IPS-18a (cell line): ENCODE measurements at regions not wholly inside any gene's neighbourhood (a gene's known extent, or its start where the extent isn't known, plus 50 kb on each side); places are given as distances from the start of the nearest gene placed in this dataset.

ENCODE experiments used
- H3K27ac ChIP-seq: one replicate; pipeline ENCODE4 v1.5.1; 2013; ENCODE audit warnings: low read length
- H3K27me3 ChIP-seq: one replicate; pipeline ENCODE4 v1.6.1; 2013; ENCODE audit warnings: mild to moderate bottlenecking, low read length; ENCODE audit not compliant: control insufficient read depth, insufficient read depth
- H3K36me3 ChIP-seq: one replicate; pipeline ENCODE4 v1.6.1; 2013; ENCODE audit warnings: low read depth, low read length; ENCODE audit not compliant: control insufficient read depth
- H3K4me1 ChIP-seq: one replicate; pipeline ENCODE4 v1.6.1; 2013; ENCODE audit warnings: low read depth, low read length; ENCODE audit not compliant: control insufficient read depth
- H3K4me3 ChIP-seq: one replicate; pipeline ENCODE4 v1.5.1; 2013; ENCODE audit warnings: low read length
- H3K9ac ChIP-seq: one replicate; pipeline ENCODE4 v1.6.1; 2013; ENCODE audit warnings: mild to moderate bottlenecking, low read length, moderate library complexity
- H3K9me3 ChIP-seq: one replicate; pipeline ENCODE4 v1.6.1; 2013; ENCODE audit warnings: low read depth, low read length; ENCODE audit not compliant: control insufficient read depth

DNA sequence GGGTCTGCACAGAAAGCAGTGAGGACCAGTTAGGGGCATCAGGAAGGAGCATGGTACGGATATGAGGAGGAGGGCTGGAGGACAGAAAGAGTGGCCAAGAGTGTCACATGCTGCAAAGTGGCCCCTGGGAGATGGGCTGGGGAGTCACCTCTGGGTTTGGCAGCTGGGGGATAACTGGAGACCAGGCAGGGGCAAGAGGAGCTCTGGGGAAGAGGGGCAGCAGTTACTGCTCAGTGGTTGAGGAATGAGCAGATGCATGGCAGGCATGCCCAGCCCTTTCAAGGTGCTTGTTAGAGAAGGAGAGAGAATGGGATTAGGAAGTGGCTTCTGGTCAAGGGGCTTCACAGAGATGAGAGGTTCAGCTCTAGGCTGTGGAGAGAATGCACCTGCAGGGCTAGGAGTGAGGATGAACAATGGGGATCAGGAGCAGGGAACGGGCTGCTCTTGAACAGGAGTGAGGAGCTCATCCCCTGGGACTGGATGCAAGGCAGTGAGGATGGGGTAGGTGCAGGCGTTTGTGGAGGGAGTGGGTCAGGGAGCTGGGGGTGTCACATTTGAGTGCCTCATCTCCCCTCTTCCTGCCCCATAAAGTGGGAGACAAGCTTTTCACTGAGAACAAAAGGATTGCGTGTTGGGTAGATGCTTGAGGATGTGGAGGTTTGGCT lies 127.5 kb downstream of the PAPOLA start:
- Histone ChIP-seq H3K4me1 (no peaks in the 10 kb centered on the region), H3K9ac (no peak overlapping the region), H3K4me3 (no peak overlapping the region), H3K9me3 (no peaks in the 10 kb centered on the region), H3K36me3 (no peaks in the 10 kb centered on the region), H3K27ac (no peak overlapping the region), H3K27me3 (no peaks in the 10 kb centered on the region)

DNA sequence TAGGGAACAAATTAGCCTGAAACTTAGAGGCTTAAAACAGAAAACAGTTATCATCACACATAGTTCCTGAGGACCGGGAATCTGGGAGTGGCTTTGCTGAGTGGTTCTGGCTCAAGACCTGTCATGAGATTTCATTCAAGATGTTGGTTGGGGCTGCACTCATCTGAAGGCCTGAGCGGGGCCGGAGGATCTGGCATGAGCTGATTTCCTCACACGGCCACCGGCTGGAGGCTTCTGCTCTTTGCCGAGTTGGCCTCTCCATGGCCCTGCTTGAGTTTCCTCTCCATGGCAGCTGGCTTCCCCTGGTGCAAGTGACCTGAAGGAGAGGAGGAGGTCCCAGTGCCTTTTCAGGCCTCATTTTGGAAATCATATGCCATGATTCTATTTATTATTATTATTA lies 128.1 kb downstream of the PAPOLA start:
- H3K4me1 ChIP-seq = no peaks in the 10 kb centered on the region
- H3K36me3 ChIP-seq = no peaks in the 10 kb centered on the region
- H3K9me3 ChIP-seq = no peaks in the 10 kb centered on the region
- no peak overlapping the region for H3K4me3 ChIP-seq
- H3K9ac ChIP-seq = no peak overlapping the region
- no peaks in the 10 kb centered on the region for H3K27me3 ChIP-seq
- H3K27ac ChIP-seq = no peak overlapping the region

DNA sequence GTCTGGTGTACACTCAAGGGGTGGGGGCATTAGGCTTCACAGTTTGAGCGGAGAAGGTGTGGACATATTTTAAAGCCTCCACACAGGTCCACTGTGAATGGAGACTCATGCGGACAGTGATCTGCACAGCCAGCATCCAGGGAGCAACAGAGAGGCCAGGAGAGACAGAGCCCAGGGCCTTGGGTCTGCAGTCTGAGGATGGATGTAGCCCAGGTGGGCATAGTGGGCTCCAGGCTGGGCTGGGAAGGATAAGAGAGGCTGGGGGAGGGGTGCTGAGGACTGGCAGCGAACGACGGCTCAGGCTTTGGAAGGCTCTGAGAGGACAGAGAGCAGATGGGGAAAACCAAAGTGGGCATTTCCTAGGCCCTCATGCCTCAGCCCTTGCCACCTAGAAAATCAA lies 128.8 kb downstream of the PAPOLA start:
- Histone ChIP-seq H3K9me3 (no peaks in the 10 kb centered on the region), H3K4me3 (no peak overlapping the region), H3K9ac (no peak overlapping the region), H3K36me3 (no peaks in the 10 kb centered on the region), H3K4me1 (no peaks in the 10 kb centered on the region), H3K27me3 (no peaks in the 10 kb centered on the region), H3K27ac (no peak overlapping the region)

DNA sequence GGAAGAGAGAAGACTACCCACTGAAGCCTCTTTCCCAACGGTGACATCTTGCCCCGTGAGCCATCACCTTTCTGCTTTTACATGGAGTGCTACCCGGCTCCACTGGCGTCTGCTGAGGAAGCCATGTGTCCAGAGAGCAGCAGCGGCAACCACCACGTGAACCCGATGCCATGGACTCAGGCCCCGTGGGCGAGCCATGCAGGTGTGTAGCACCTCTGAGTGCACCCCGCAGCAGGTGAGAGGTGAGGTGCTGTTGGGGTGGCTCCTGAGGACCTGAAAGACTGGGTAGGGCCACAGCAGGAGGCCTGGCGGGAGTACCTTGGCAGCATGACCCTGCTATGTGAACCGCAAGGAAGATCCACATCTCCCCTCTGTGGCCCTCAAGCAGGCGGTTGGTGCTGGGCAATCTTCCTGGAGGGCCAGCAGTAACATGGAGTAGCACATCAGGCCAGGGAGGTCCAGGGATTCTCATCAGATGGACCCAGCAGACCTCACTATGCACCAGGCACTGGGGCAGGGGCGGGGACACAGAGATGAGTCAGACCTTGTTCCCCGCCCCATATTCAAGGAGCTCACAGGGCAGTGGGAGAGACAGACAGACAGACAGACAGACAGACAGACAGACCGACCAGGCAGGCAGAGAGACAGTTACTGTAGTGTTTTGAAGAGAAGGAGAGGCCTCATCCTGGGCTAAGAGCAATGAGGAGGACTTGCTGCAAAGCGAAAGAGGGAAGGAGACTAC lies 129.6 kb downstream of the PAPOLA start:
- H3K4me1 ChIP-seq = no peaks in the 10 kb centered on the region
- H3K9ac ChIP-seq = no peak overlapping the region
- no peaks in the 10 kb centered on the region for H3K27me3 ChIP-seq
- no peaks in the 10 kb centered on the region for H3K9me3 ChIP-seq
- no peak overlapping the region for H3K4me3 ChIP-seq
- no peak overlapping the region for H3K27ac ChIP-seq
- no peaks in the 10 kb centered on the region for H3K36me3 ChIP-seq

DNA sequence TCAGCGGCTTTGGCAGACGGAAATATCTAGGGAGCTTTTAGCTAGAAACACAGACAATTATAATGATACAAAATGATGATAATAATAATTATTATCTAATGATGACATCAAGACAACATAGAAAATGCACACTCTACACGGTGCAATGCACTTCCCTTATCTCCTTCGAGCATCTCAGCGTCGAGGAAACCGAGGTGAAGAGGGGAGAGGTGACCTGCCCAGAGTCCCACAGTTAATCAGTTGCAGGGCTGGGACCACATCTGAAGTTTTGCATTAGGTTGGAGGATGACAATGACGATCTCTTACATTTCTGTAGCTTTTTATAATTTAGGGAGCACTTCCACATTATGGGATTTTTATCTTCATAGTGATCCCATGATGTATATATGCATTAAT lies 130.2 kb downstream of the PAPOLA start:
- no peaks in the 10 kb centered on the region for H3K36me3 ChIP-seq
- no peaks in the 10 kb centered on the region for H3K4me1 ChIP-seq
- no peak overlapping the region for H3K4me3 ChIP-seq
- no peaks in the 10 kb centered on the region for H3K27me3 ChIP-seq
- H3K27ac ChIP-seq = no peak overlapping the region
- H3K9ac ChIP-seq = no peak overlapping the region
- H3K9me3 ChIP-seq = no peaks in the 10 kb centered on the region

DNA sequence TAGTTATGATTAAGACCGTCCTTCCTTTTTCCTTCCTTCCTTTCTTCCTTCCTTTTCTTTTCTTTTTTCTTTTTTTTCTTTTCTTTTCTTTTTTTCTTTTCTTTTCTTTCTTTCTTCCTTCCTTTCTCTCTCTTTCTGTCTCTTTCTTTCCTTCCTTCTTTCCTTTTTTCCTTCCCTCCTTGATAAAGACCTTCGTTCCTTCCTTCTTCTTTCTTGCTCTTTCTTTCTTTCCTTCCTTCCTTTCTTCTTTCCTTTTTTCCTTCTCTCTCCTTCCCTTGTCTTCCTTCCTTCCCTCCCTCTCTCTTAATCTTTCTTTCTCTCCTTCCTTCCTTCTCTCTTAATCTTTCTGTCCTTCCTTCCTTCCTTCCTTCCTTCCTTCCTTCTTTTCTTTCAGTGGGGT lies 130.9 kb downstream of the PAPOLA start:
- Histone ChIP-seq H3K27ac (no peak overlapping the region), H3K36me3 (no peaks in the 10 kb centered on the region), H3K9ac (no peak overlapping the region), H3K27me3 (no peaks in the 10 kb centered on the region), H3K9me3 (no peaks in the 10 kb centered on the region), H3K4me1 (no peaks in the 10 kb centered on the region), H3K4me3 (no peak overlapping the region)

DNA sequence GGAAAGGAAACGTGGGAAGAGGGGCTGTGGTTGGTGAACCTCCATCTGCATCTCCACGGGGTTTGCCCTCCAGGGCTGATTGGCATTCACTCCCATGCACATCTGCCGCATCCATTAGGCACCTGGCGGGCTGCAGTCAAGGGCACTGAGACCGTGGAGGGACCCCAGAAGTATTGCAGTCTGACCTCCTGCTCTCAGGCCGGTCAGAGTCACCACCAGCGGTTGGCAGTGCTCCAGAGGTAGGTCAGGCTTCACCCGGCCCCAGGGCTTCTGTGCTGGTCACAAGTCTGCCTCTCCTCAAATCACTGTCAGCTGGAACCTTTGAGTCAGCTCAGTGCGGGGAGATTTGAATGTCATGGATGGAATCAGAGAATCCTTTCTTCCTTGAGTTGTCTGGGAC lies 132.3 kb downstream of the PAPOLA start:
- H3K9me3 ChIP-seq = no peaks in the 10 kb centered on the region

DNA sequence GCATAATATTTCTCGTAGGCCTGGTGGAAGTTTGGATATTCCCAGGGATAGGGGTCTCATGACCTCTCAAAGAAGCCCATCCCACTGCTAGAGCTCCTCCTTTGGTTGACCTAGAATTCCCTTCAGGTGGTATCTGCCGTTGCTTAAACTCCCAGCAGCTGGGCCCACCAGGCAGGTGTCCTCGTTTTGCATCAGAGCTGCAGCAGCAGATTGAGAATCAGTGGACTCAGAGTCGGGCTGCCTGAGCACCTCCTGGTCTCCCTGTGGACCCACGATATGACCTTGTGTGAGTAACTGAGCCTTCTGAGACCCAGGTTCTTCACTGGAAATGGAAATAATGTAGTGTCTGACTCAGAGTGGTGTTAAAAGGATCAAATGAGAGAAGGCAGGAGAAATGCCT lies 132.7 kb downstream of the PAPOLA start:
- Histone ChIP-seq H3K27me3 (no peaks in the 10 kb centered on the region), H3K4me3 (no peak overlapping the region), H3K4me1 (no peaks in the 10 kb centered on the region), H3K27ac (no peak overlapping the region), H3K36me3 (no peaks in the 10 kb centered on the region), H3K9me3 (no peaks in the 10 kb centered on the region), H3K9ac (no peak overlapping the region)

More for the DNA sequence above, 132.3 kb downstream of the PAPOLA start:
- Histone ChIP-seq H3K4me1 (no peaks in the 10 kb centered on the region), H3K27me3 (no peaks in the 10 kb centered on the region), H3K27ac (no peak overlapping the region), H3K9ac (no peak overlapping the region), H3K36me3 (no peaks in the 10 kb centered on the region), H3K4me3 (no peak overlapping the region)

DNA sequence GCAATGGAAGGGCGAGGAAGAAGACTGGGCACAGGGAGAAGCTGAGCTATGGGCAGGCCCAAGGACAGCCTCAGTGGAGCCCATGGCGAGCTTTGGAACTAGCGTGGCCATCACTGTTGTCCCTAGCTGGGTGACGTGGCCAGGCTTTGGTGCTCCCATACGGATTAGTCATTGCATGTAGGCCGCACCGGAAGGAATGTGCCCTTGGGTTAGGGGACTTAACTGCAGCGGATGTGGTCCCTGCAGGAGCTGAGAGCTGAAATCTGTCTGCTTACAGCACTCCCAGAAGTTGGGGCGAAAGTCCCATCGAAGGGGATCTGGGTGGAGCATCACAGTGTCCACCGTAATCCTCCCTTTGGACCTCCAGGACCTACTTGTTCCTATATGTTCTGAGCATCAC lies 133.7 kb downstream of the PAPOLA start:
- H3K27me3 ChIP-seq = no peaks in the 10 kb centered on the region
- H3K9ac ChIP-seq = no peak overlapping the region

DNA sequence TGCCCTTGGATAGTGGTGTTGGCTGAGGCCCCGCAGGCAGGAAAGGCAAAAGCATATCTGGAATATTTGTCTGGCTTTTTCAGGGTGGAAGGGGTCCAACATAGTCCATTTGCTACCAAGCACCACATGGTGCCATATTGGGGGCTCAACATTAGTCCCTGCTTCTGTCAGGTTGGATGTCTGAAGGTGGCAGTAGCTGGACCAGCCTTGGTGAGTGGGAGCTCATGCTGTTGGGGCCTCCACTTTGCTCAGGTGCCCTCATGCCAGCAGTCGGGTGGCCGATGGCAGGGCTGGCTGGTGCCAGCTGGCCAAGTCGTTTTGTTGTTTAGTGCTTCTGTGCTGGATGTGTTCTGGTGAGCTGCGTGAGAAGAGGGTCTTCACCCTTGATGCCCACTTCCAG lies 135.3 kb downstream of the PAPOLA start:
- H3K27ac ChIP-seq = no peak overlapping the region
- H3K27me3 ChIP-seq = no peaks in the 10 kb centered on the region
- H3K4me1 ChIP-seq = no peaks in the 10 kb centered on the region
- no peak overlapping the region for H3K9ac ChIP-seq
- H3K36me3 ChIP-seq = no peaks in the 10 kb centered on the region
- H3K4me3 ChIP-seq = no peak overlapping the region
- no peaks in the 10 kb centered on the region for H3K9me3 ChIP-seq

More for the DNA sequence above, 133.7 kb downstream of the PAPOLA start:
- H3K36me3 ChIP-seq = no peaks in the 10 kb centered on the region
- no peaks in the 10 kb centered on the region for H3K9me3 ChIP-seq
- H3K4me1 ChIP-seq = no peaks in the 10 kb centered on the region
- H3K4me3 ChIP-seq = no peak overlapping the region
- H3K27ac ChIP-seq = no peak overlapping the region

DNA sequence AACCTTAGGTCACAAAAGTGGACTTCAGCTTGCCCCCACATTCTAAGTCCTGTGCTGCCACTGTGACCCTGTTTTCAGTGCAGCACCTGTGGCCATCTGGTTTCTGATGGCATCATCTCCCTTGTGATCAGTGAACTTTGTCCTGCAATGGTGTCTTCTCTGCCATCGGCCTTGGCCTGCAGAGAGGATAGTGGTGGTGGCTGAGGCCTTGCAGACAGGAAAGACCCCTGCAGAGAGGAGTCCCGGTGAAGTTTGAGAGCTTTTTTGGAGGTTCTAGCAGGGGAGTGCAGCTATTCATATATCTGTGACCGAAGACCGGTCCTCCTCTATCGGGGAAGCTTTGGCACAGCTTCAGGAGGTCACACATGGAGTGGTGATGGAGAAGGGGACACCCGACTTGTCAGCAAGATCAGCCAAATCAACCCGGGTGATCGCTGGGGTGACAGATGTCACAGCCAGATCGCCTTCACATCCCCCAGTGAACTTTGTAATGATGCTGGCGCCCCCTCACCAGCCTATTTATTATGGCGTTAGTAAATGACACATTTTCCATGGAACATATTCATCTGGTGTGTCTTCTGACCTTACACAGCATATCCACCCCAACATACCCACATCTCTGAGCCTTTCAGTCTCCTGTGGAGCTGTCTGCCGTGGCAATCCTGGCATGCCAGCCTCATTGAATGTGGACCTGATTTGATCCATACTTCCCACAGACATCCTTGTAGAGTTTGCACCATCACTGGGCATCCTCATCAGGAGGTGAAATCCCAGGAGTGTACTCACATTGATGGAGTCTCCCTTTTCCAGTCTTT lies 136.1 kb downstream of the PAPOLA start:
- H3K4me1 ChIP-seq = no peaks in the 10 kb centered on the region
- H3K27me3 ChIP-seq = no peaks in the 10 kb centered on the region
- no peak overlapping the region for H3K9ac ChIP-seq
- H3K9me3 ChIP-seq = no peaks in the 10 kb centered on the region
- H3K36me3 ChIP-seq = no peaks in the 10 kb centered on the region
- H3K4me3 ChIP-seq = no peak overlapping the region
- no peak overlapping the region for H3K27ac ChIP-seq
